B cell (primary cell): ENCODE measurements at regions not wholly inside any gene's neighbourhood (a gene's known extent, or its start where the extent isn't known, plus 50 kb on each side); places are given as distances from the start of the nearest gene placed in this dataset.
"Not testable (repeated sequence)": the region's sequence is repeated elsewhere in the genome, so short reads cannot be mapped to it uniquely, and the experiment has no call there.

Experiments used
- ATAC-seq: fragments of 200-7000 bp; cut with Tn5 transposase; one replicate; pipeline ENCODE4 v1.10.0; 2021; ENCODE audit warnings: low read depth, mild to moderate bottlenecking, moderate number of reproducible peaks, moderate library complexity
- CTCF ChIA-PET: fragments of 350-600 bp; sonication (Branson Sonifier 250); formaldehyde crosslinking; loops from one replicate; lab custom pipeline; 2021; ENCODE audit warnings: antibody characterized with exemption, inconsistent platforms; lab: Charles Lee
- POLR2A ChIA-PET: fragments of 350-600 bp; sonication (Branson Sonifier 250); formaldehyde crosslinking; loops from one replicate; lab custom pipeline; 2021; ENCODE audit warnings: antibody characterized with exemption; lab: Charles Lee
- DNase-seq: peaks from one replicate; pipeline ENCODE4 v3.0.0; 2013
- H2AFZ ChIP-seq: 2 replicates; pipeline ENCODE4 v1.6.1; 2012; ENCODE audit warnings: mild to moderate bottlenecking, low read depth, low read length; ENCODE audit not compliant: insufficient read depth, poor library complexity, severe bottlenecking
- H3K27ac ChIP-seq, 2 donors: 1 replicate in 1 of 2; 2 replicates in 1 of 2; pipeline ENCODE4 v1.5.1; 2012 to 2013; ENCODE audit warnings: low read length in 2 of 2, mild to moderate bottlenecking in 2 of 2, moderate library complexity in 1 of 2
- H3K27me3 ChIP-seq, 4 experiments: fragments of 200-600 bp in 1 of 4; sonication (generic) in 1 of 4; replicated peaks in 1 of 4; 1 replicate in 2 of 4; 2 replicates in 2 of 4; pipeline versions ENCODE4 v1.6.1 to v1.7.0; 2013 to 2016; ENCODE audit warnings: low read length in 3 of 4, mild to moderate bottlenecking in 2 of 4, mixed read lengths in 1 of 4, moderate library complexity in 1 of 4; ENCODE audit not compliant: insufficient read depth in 4 of 4, control insufficient read depth in 3 of 4; ENCODE audit errors: control extremely low read depth in 1 of 4
- H3K36me3 ChIP-seq, 2 experiments: replicated peaks in 1 of 2; 1 replicate in 1 of 2; 2 replicates in 1 of 2; pipeline versions ENCODE4 v1.6.1 to v1.7.1; 2013; ENCODE audit warnings: low read length in 1 of 2; ENCODE audit not compliant: insufficient read depth in 2 of 2, control insufficient read depth in 1 of 2; ENCODE audit errors: control extremely low read depth in 1 of 2, extremely low read depth in 1 of 2
- H3K4me1 ChIP-seq, 2 donors: fragments of 200-600 bp in 1 of 2; sonication (generic) in 1 of 2; 1 replicate in 1 of 2; 2 replicates in 1 of 2; pipeline versions ENCODE4 v1.5.1 to v1.6.1; 2013 to 2017; ENCODE audit warnings: low read length in 2 of 2; ENCODE audit not compliant: control insufficient read depth in 2 of 2, insufficient read depth in 2 of 2
- H3K4me2 ChIP-seq: replicated peaks from 2 replicates; pipeline ENCODE3; 2012; ENCODE audit warnings: mild to moderate bottlenecking, low read depth, low read length; ENCODE audit not compliant: poor library complexity, severe bottlenecking
- H3K4me3 ChIP-seq, 5 experiments: fragments of 200-600 bp in 1 of 5; sonication (generic) in 1 of 5; 1 replicate in 3 of 5; 2 replicates in 2 of 5; pipeline versions ENCODE4 v1.5.1 to v1.7.0; 2011 to 2016; ENCODE audit warnings: low read length in 4 of 5, mild to moderate bottlenecking in 4 of 5, low read depth in 2 of 5, control low read depth in 1 of 5, moderate library complexity in 1 of 5; ENCODE audit not compliant: insufficient read depth in 1 of 5; ENCODE audit errors: control extremely low read depth in 1 of 5, extremely low read depth in 1 of 5
- H3K79me2 ChIP-seq: fragments of 200-600 bp; sonication (generic); one replicate; pipeline ENCODE4 v1.6.0; 2016; ENCODE audit warnings: low read length; ENCODE audit not compliant: control insufficient read depth, insufficient read depth
- H3K9ac ChIP-seq: fragments of 200-600 bp; sonication (generic); 2 replicates; pipeline ENCODE4 v1.6.1; 2017; ENCODE audit warnings: mild to moderate bottlenecking, low read length, moderate library complexity
- H3K9me3 ChIP-seq, 3 donors: one replicate each; pipeline versions ENCODE4 v1.6.1 to v1.7.1; 2013; ENCODE audit warnings: low read length in 2 of 3; ENCODE audit not compliant: control insufficient read depth in 2 of 3, insufficient read depth in 1 of 3; ENCODE audit errors: control extremely low read depth in 1 of 3
- H4K20me1 ChIP-seq: 2 replicates; pipeline ENCODE4 v1.6.0; 2012; ENCODE audit warnings: mild to moderate bottlenecking, low read length; ENCODE audit not compliant: insufficient read depth, control insufficient read depth, poor library complexity, severe bottlenecking
- H3K27ac Mint-ChIP-seq: one replicate; pipeline ENCODE4 v1.8.0; 2021; ENCODE audit warnings: mixed read lengths
- H3K27me3 Mint-ChIP-seq: one replicate; pipeline ENCODE4 v1.8.0; 2021; ENCODE audit warnings: mixed read lengths
- H3K4me1 Mint-ChIP-seq: one replicate; pipeline ENCODE4 v1.8.0; 2021; ENCODE audit warnings: mixed read lengths
- H3K4me3 Mint-ChIP-seq: one replicate; pipeline ENCODE4 v1.8.0; 2021; ENCODE audit warnings: mixed read lengths
- H3K9me3 Mint-ChIP-seq: one replicate; pipeline ENCODE4 v1.8.0; 2022; ENCODE audit warnings: mixed read lengths; ENCODE audit not compliant: insufficient read depth
- CTCF ChIP-seq: fragments of 200-600 bp; IDR thresholded peaks from one replicate; pipeline ENCODE4 v1.8.0; 2022; ENCODE audit warnings: antibody characterized with exemption, mild to moderate bottlenecking
- EZH2 ChIP-seq: IDR thresholded peaks from 2 replicates; pipeline ENCODE4 v1.6.1; 2012; ENCODE audit warnings: borderline replicate concordance, low read depth, mild to moderate bottlenecking, moderate library complexity, low read length; ENCODE audit not compliant: insufficient read depth, poor library complexity, severe bottlenecking
- WGBS: methylation state at CpG from one replicate; pipeline ENCODE4 v1.1.5; 2013; ENCODE audit warnings: missing lambda C conversion rate; ENCODE audit not compliant: insufficient coverage; 5-methylcytosine and 5-hydroxymethylcytosine counted together
- intact Hi-C: fragments of 100-400 bp; cut with micrococcal nuclease; formaldehyde crosslinking; loops from one replicate; pipeline ENCODE4 v1.10.0; 2022

GRCh38 chr21:35559128-35559828 is 501.0 kb downstream of the SETD4 start:
- H3K9me3 ChIP-seq: no peaks in the 10 kb centered on the region
- H3K79me2 ChIP-seq: no peaks in the 10 kb centered on the region
- H3K27ac Mint-ChIP-seq: no peak overlapping the region
- H3K4me3 ChIP-seq: no peak overlapping the region
- H4K20me1 ChIP-seq: no peaks in the 10 kb centered on the region
- intact Hi-C loops: no loop called here
- H3K4me3 Mint-ChIP-seq: no peak overlapping the region
- TF ChIP-seq EZH2: no peak
- TF ChIP-seq CTCF: no peak
- ChIA-PET POLR2A (no interaction called here), CTCF (no interaction called here)
- H3K36me3 ChIP-seq: no peaks in the 10 kb centered on the region
- H3K4me1 Mint-ChIP-seq: no peaks in the 10 kb centered on the region
- H3K9ac ChIP-seq: no peak overlapping the region
- no peak overlapping the region for H3K4me2 ChIP-seq
- H3K27me3 Mint-ChIP-seq: peaks cover 17% of the 10 kb centered on the region
- no peak overlapping the region for H3K27ac ChIP-seq
- ATAC-seq (no peak), DNase-seq (no peak)
- H3K27me3 ChIP-seq: no peaks in the 10 kb centered on the region
- no peak overlapping the region for H2AFZ ChIP-seq
- H3K4me1 ChIP-seq: no peaks in the 10 kb centered on the region
- WGBS: 89% methylated on average over 6 of the region's 9 CpGs
- H3K9me3 Mint-ChIP-seq: no peaks in the 10 kb centered on the region

DNA sequence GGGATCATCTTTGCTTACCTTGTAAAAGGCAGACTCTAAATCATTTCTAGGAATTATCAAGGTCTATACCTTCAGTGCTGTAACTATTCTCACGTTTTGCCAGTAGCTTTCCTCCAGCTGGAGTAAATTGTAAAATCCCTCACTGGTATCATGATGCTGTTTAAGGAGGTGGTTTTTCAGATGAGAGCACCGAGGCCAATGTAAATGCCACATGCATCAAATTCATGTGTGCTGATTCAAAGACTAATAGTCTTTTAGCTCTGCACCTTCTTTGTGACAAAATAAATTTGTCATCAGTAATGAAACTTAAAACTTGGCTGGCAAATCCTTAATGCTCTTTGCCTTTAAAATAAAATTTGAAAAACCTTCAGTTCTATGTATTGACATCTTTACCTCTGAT is 503.8 kb downstream of the SETD4 start:
- H3K9me3 ChIP-seq: no peaks in the 10 kb centered on the region
- POLR2A ChIA-PET: no interaction called here
- CTCF ChIA-PET: no interaction called here
- H3K9ac ChIP-seq: no peak overlapping the region
- DNase-seq (no peak), ATAC-seq (no peak)
- no peak for TF ChIP-seq CTCF
- TF ChIP-seq EZH2: no peak
- no peak overlapping the region for H3K4me3 Mint-ChIP-seq
- WGBS: no CpG with 5 or more reads among the region's 2 CpGs
- no peak overlapping the region for H3K27ac ChIP-seq
- H3K4me1 Mint-ChIP-seq: no peaks in the 10 kb centered on the region
- no peaks in the 10 kb centered on the region for H4K20me1 ChIP-seq
- no peaks in the 10 kb centered on the region for H3K36me3 ChIP-seq
- H3K4me1 ChIP-seq: no peaks in the 10 kb centered on the region
- no peaks in the 10 kb centered on the region for H3K79me2 ChIP-seq
- H3K27me3 Mint-ChIP-seq: peaks cover 17% of the 10 kb centered on the region
- no peaks in the 10 kb centered on the region for H3K9me3 Mint-ChIP-seq
- no peak overlapping the region for H2AFZ ChIP-seq
- H3K4me3 ChIP-seq: no peak overlapping the region
- no peak overlapping the region for H3K27ac Mint-ChIP-seq
- H3K4me2 ChIP-seq: no peak overlapping the region
- intact Hi-C loops: no loop called here
- no peaks in the 10 kb centered on the region for H3K27me3 ChIP-seq

GRCh38 chr21:35552483-35552882 is 503.4 kb upstream of the RUNX1 start:
- H3K27ac ChIP-seq, H3K9me3 ChIP-seq, H3K4me2 ChIP-seq, H4K20me1 ChIP-seq, H3K4me3 Mint-ChIP-seq, POLR2A ChIA-PET, DNase-seq, H3K79me2 ChIP-seq, H3K4me1 ChIP-seq, ATAC-seq, H3K36me3 ChIP-seq, H3K27ac Mint-ChIP-seq, intact Hi-C loops, H3K4me1 Mint-ChIP-seq, H3K27me3 ChIP-seq, H3K9ac ChIP-seq, H3K9me3 Mint-ChIP-seq, H2AFZ ChIP-seq, H3K27me3 Mint-ChIP-seq, CTCF ChIA-PET, H3K4me3 ChIP-seq: not testable (repeated sequence)
- no CpG with 5 or more reads among the region's 3 CpGs for WGBS
